ENCODE measurements at regions not wholly inside any gene's neighbourhood (a gene's known extent, or its start where the extent isn't known, plus 50 kb on each side); places are given as distances from the start of the nearest gene placed in this dataset.

- TF ChIP-seq CTCF (conservative IDR thresholded peaks at IDR 0.05) (no peak), EZH2 (IDR thresholded peaks at IDR 0.05; ENCODE audit: low read depth) (no peak)
These were observed 113.9 kb upstream of the DYRK2 start for GRCh38 chr12:67534681-67535080.
